ENCODE measurements at regions not wholly inside any gene's neighbourhood (a gene's known extent, or its start where the extent isn't known, plus 50 kb on each side); places are given as distances from the start of the nearest gene placed in this dataset.

DNA sequence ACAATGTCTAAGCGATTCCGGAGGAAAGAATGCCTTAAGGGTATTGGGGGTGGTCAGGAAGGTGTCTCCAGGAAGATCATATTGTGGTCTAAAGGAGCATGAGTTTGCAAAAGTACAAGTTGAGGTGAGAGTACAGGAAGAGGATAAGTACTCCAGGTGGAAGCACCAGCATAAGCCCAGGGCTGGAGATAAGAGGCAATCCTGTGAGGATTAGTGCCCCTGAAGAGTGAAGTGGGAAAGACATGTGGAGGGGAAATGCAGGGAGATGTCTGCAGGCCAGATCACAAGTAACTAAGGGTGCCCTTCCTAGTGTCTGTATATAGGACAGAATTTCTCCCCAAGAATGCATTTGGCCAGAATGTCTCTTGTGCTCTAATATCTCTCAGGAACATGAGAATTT lies 188.3 kb upstream of the DPT start:
- TF ChIP-seq, protein P1, sequence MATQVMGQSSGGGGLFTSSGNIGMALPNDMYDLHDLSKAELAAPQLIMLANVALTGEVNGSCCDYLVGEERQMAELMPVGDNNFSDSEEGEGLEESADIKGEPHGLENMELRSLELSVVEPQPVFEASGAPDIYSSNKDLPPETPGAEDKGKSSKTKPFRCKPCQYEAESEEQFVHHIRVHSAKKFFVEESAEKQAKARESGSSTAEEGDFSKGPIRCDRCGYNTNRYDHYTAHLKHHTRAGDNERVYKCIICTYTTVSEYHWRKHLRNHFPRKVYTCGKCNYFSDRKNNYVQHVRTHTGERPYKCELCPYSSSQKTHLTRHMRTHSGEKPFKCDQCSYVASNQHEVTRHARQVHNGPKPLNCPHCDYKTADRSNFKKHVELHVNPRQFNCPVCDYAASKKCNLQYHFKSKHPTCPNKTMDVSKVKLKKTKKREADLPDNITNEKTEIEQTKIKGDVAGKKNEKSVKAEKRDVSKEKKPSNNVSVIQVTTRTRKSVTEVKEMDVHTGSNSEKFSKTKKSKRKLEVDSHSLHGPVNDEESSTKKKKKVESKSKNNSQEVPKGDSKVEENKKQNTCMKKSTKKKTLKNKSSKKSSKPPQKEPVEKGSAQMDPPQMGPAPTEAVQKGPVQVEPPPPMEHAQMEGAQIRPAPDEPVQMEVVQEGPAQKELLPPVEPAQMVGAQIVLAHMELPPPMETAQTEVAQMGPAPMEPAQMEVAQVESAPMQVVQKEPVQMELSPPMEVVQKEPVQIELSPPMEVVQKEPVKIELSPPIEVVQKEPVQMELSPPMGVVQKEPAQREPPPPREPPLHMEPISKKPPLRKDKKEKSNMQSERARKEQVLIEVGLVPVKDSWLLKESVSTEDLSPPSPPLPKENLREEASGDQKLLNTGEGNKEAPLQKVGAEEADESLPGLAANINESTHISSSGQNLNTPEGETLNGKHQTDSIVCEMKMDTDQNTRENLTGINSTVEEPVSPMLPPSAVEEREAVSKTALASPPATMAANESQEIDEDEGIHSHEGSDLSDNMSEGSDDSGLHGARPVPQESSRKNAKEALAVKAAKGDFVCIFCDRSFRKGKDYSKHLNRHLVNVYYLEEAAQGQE (IDR thresholded peaks at IDR 0.05) = no peak
- TF ChIP-seq EP300 (IDR thresholded peaks at IDR 0.05) = no peak
- TF ChIP-seq HDAC2 (IDR thresholded peaks at IDR 0.05) = no peak
- no peak for TF ChIP-seq RAD21 (conservative IDR thresholded peaks at IDR 0.05 in 1 of 2, IDR thresholded peaks at IDR 0.05 in 1 of 2)
- no peak for TF ChIP-seq POLR2A (IDR thresholded peaks at IDR 0.05; ENCODE audit: low read length)
- TF ChIP-seq, protein P2, sequence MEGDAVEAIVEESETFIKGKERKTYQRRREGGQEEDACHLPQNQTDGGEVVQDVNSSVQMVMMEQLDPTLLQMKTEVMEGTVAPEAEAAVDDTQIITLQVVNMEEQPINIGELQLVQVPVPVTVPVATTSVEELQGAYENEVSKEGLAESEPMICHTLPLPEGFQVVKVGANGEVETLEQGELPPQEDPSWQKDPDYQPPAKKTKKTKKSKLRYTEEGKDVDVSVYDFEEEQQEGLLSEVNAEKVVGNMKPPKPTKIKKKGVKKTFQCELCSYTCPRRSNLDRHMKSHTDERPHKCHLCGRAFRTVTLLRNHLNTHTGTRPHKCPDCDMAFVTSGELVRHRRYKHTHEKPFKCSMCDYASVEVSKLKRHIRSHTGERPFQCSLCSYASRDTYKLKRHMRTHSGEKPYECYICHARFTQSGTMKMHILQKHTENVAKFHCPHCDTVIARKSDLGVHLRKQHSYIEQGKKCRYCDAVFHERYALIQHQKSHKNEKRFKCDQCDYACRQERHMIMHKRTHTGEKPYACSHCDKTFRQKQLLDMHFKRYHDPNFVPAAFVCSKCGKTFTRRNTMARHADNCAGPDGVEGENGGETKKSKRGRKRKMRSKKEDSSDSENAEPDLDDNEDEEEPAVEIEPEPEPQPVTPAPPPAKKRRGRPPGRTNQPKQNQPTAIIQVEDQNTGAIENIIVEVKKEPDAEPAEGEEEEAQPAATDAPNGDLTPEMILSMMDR (IDR thresholded peaks at IDR 0.05) = no peak
- no peak for TF ChIP-seq CHD4 (IDR thresholded peaks at IDR 0.05; ENCODE audit: borderline replicate concordance)
